ENCODE measurements at regions not wholly inside any gene's neighbourhood (a gene's known extent, or its start where the extent isn't known, plus 50 kb on each side); places are given as distances from the start of the nearest gene placed in this dataset.

- Histone ChIP-seq H3K27me3 (no peaks in the 10 kb centered on the region), H3K4me1 (no peaks in the 10 kb centered on the region), H3K9ac (no peak overlapping the region), H3K4me3 (no peak overlapping the region), H4K20me1 (no peaks in the 10 kb centered on the region), H3K4me2 (no peak overlapping the region), H3K27ac (no peak overlapping the region), H3K36me3 (no peaks in the 10 kb centered on the region), H3K9me3 (peaks cover 63% of the 10 kb centered on the region)
- no peak for TF ChIP-seq Cebpa-rat (IDR thresholded peaks at IDR 0.05)
These were observed 51.8 kb downstream of the ASCL4 start for GRCh38 chr12:107826276-107826675.

- Histone ChIP-seq H3K9me3 (peaks cover 48% of the 10 kb centered on the region), H4K20me1 (no peaks in the 10 kb centered on the region), H3K4me2 (no peak overlapping the region), H3K36me3 (no peaks in the 10 kb centered on the region), H3K27me3 (no peaks in the 10 kb centered on the region), H3K27ac (no peak overlapping the region), H3K4me1 (no peaks in the 10 kb centered on the region), H3K4me3 (no peak overlapping the region), H3K9ac (no peak overlapping the region)
- no peak for TF ChIP-seq Cebpa-rat (IDR thresholded peaks at IDR 0.05)
These were observed 54.8 kb downstream of the ASCL4 start for GRCh38 chr12:107829271-107829670.

- Histone ChIP-seq H3K9ac (no peak overlapping the region), H3K36me3 (no peaks in the 10 kb centered on the region), H3K9me3 (peaks cover 17% of the 10 kb centered on the region), H3K27ac (no peak overlapping the region), H3K4me2 (no peak overlapping the region), H3K4me1 (no peaks in the 10 kb centered on the region), H4K20me1 (no peaks in the 10 kb centered on the region), H3K4me3 (no peak overlapping the region), H3K27me3 (no peaks in the 10 kb centered on the region)
- no peak for TF ChIP-seq Cebpa-rat (IDR thresholded peaks at IDR 0.05)
These were observed 57.9 kb downstream of the ASCL4 start for GRCh38 chr12:107832441-107832840.

- Histone ChIP-seq H3K36me3 (no peaks in the 10 kb centered on the region), H3K27me3 (no peaks in the 10 kb centered on the region)
These were observed 65.7 kb downstream of the ASCL4 start for GRCh38 chr12:107840186-107840585.

GRCh38 chr12:107843351-107844311 lies 69.1 kb downstream of the ASCL4 start:
- Histone ChIP-seq H3K36me3 (no peaks in the 10 kb centered on the region), H3K27ac (no peak overlapping the region), H3K4me2 (no peak overlapping the region), H4K20me1 (no peaks in the 10 kb centered on the region), H3K9me3 (peaks cover 24% of the 10 kb centered on the region), H3K27me3 (no peaks in the 10 kb centered on the region), H3K9ac (no peak overlapping the region), H3K4me1 (no peaks in the 10 kb centered on the region), H3K4me3 (no peak overlapping the region)
- TF ChIP-seq Cebpa-rat (IDR thresholded peaks at IDR 0.05), result no peak

More at GRCh38 chr12:107840186-107840585, 65.7 kb downstream of the ASCL4 start:
- Histone ChIP-seq H3K4me1 (no peaks in the 10 kb centered on the region), H3K27ac (no peak overlapping the region), H3K9ac (no peak overlapping the region), H3K9me3 (peaks cover 17% of the 10 kb centered on the region), H4K20me1 (no peaks in the 10 kb centered on the region), H3K4me2 (no peak overlapping the region), H3K4me3 (no peak overlapping the region)
- TF ChIP-seq Cebpa-rat (IDR thresholded peaks at IDR 0.05), result no peak

- TF ChIP-seq Cebpa-rat (IDR thresholded peaks at IDR 0.05), result no peak
- no peaks in the 10 kb centered on the region for H3K4me1 ChIP-seq
These were observed 69.9 kb downstream of the ASCL4 start for GRCh38 chr12:107844312-107844921.

GRCh38 chr12:107845226-107845979 lies 70.9 kb downstream of the ASCL4 start:
- Histone ChIP-seq H3K9me3 (peaks cover 24% of the 10 kb centered on the region), H3K36me3 (no peaks in the 10 kb centered on the region), H3K27me3 (no peaks in the 10 kb centered on the region), H3K4me1 (no peaks in the 10 kb centered on the region), H4K20me1 (no peaks in the 10 kb centered on the region), H3K4me3 (no peak overlapping the region), H3K27ac (no peak overlapping the region), H3K9ac (no peak overlapping the region), H3K4me2 (no peak overlapping the region)
- no peak for TF ChIP-seq Cebpa-rat (IDR thresholded peaks at IDR 0.05)

More at GRCh38 chr12:107844312-107844921, 69.9 kb downstream of the ASCL4 start:
- peaks cover 24% of the 10 kb centered on the region for H3K9me3 ChIP-seq
- H3K9ac ChIP-seq, result no peak overlapping the region
- no peak overlapping the region for H3K4me3 ChIP-seq
- H3K27me3 ChIP-seq, result no peaks in the 10 kb centered on the region
- no peak overlapping the region for H3K27ac ChIP-seq
- H3K36me3 ChIP-seq, result no peaks in the 10 kb centered on the region
- H3K4me2 ChIP-seq, result no peak overlapping the region
- no peaks in the 10 kb centered on the region for H4K20me1 ChIP-seq

- H3K4me2 ChIP-seq, result no peak overlapping the region
- H3K4me3 ChIP-seq, result no peak overlapping the region
- H3K9ac ChIP-seq, result no peak overlapping the region
- H4K20me1 ChIP-seq, result no peaks in the 10 kb centered on the region
- no peak for TF ChIP-seq Cebpa-rat (IDR thresholded peaks at IDR 0.05)
- no peaks in the 10 kb centered on the region for H3K36me3 ChIP-seq
- no peak overlapping the region for H3K27ac ChIP-seq
- H3K9me3 ChIP-seq, result peaks cover 24% of the 10 kb centered on the region
- no peaks in the 10 kb centered on the region for H3K27me3 ChIP-seq
- H3K4me1 ChIP-seq, result no peaks in the 10 kb centered on the region
These were observed 71.6 kb downstream of the ASCL4 start for GRCh38 chr12:107845980-107846659.

- H3K4me1 ChIP-seq, result no peaks in the 10 kb centered on the region
- peaks cover 24% of the 10 kb centered on the region for H3K9me3 ChIP-seq
- no peak overlapping the region for H3K9ac ChIP-seq
- no peaks in the 10 kb centered on the region for H3K36me3 ChIP-seq
- no peak overlapping the region for H3K4me3 ChIP-seq
- TF ChIP-seq Cebpa-rat (IDR thresholded peaks at IDR 0.05), result no peak
- no peaks in the 10 kb centered on the region for H4K20me1 ChIP-seq
- no peak overlapping the region for H3K4me2 ChIP-seq
- no peaks in the 10 kb centered on the region for H3K27me3 ChIP-seq
- H3K27ac ChIP-seq, result no peak overlapping the region
These were observed 72.9 kb downstream of the ASCL4 start for GRCh38 chr12:107847430-107847829.

Measured in BLaER1 (cell line).